Ishikawa (cell line): ENCODE measurements at regions not wholly inside any gene's neighbourhood (a gene's known extent, or its start where the extent isn't known, plus 50 kb on each side); places are given as distances from the start of the nearest gene placed in this dataset.

Experiments used
- CEBPB ChIP-seq: IDR thresholded peaks from 2 replicates; pipeline ENCODE4 v1.6.1; 2012
- CREB1 ChIP-seq: IDR thresholded peaks from 2 replicates; pipeline ENCODE4 v1.6.1; 2012; ENCODE audit warnings: low read depth
- EGR1 ChIP-seq: IDR thresholded peaks from 2 replicates; pipeline ENCODE4 v1.6.1; 2012
- EP300 ChIP-seq: IDR thresholded peaks from 2 replicates; pipeline ENCODE4 v1.6.1; 2012; ENCODE audit warnings: borderline replicate concordance
- FOXM1 ChIP-seq: IDR thresholded peaks from 2 replicates; pipeline ENCODE4 v1.6.1; 2012; ENCODE audit warnings: low read depth, borderline replicate concordance
- RAD21 ChIP-seq: IDR thresholded peaks from 2 replicates; pipeline ENCODE4 v1.6.1; 2012; ENCODE audit warnings: low read depth
- TAF1 ChIP-seq: IDR thresholded peaks from 2 replicates; pipeline ENCODE4 v1.6.1; 2012; ENCODE audit warnings: low read depth, mild to moderate bottlenecking
- TEAD4 ChIP-seq: IDR thresholded peaks from 2 replicates; pipeline ENCODE4 v1.6.1; 2012
- YY1 ChIP-seq: IDR thresholded peaks from 2 replicates; pipeline ENCODE4 v1.6.1; 2012; ENCODE audit warnings: low read depth
- TF ChIP-seq, protein P1 (sequence below): IDR thresholded peaks from 2 replicates; pipeline ENCODE4 v1.6.1; 2012
- TF ChIP-seq, protein P2 (sequence below): IDR thresholded peaks from 2 replicates; pipeline ENCODE4 v1.6.1; 2012; ENCODE audit warnings: low read depth, mild to moderate bottlenecking

DNA sequence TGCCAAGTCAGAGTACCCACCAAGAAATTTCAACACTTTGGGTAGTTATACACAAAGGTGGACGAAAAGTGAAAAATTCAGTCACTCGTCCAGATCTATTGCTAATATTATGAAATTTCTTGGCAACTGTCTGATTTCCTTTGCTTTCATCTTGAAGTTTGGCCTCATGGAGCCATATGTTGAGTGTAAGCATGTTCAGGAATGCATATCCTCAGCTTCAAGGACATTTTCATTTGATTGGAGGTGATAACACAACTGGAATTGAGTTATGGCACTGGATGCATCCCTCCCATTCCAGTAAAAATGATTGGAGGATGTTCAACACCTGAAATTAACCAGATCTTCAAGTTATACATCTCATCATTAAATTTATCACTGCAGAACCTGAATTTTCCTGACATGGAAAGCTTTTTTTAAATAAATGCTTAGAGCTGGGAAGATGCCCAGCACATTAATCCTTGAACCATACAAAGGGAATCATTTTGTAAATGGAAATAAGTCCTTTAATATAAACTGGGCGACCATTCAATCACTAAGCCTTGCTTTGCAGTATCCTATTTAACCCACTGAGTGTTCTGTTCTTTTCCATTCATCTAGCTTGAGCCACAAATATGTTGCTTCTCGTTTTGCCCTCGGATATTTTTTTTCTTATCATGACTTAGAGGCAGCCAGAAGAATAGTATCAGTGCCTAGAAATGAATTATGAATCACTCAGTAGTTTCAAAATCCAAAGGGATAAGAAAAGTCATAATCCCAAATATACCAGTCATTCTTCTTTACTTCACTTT, 273.7 kb upstream of the PIK3R1 start:
- TF ChIP-seq, protein P1, sequence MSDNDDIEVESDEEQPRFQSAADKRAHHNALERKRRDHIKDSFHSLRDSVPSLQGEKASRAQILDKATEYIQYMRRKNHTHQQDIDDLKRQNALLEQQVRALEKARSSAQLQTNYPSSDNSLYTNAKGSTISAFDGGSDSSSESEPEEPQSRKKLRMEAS, result no peak
- TF ChIP-seq TEAD4 (no peak), RAD21 (no peak), EP300 (no peak), EGR1 (no peak), TAF1 (no peak), CEBPB (no peak), FOXM1 (no peak), YY1 (no peak), CREB1 (no peak)
- TF ChIP-seq, protein P2, sequence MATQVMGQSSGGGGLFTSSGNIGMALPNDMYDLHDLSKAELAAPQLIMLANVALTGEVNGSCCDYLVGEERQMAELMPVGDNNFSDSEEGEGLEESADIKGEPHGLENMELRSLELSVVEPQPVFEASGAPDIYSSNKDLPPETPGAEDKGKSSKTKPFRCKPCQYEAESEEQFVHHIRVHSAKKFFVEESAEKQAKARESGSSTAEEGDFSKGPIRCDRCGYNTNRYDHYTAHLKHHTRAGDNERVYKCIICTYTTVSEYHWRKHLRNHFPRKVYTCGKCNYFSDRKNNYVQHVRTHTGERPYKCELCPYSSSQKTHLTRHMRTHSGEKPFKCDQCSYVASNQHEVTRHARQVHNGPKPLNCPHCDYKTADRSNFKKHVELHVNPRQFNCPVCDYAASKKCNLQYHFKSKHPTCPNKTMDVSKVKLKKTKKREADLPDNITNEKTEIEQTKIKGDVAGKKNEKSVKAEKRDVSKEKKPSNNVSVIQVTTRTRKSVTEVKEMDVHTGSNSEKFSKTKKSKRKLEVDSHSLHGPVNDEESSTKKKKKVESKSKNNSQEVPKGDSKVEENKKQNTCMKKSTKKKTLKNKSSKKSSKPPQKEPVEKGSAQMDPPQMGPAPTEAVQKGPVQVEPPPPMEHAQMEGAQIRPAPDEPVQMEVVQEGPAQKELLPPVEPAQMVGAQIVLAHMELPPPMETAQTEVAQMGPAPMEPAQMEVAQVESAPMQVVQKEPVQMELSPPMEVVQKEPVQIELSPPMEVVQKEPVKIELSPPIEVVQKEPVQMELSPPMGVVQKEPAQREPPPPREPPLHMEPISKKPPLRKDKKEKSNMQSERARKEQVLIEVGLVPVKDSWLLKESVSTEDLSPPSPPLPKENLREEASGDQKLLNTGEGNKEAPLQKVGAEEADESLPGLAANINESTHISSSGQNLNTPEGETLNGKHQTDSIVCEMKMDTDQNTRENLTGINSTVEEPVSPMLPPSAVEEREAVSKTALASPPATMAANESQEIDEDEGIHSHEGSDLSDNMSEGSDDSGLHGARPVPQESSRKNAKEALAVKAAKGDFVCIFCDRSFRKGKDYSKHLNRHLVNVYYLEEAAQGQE, result no peak
